Fibroblast of lung (primary cell): ENCODE measurements at regions not wholly inside any gene's neighbourhood (a gene's known extent, or its start where the extent isn't known, plus 50 kb on each side); places are given as distances from the start of the nearest gene placed in this dataset.

Experiments used
- CTCF ChIP-seq, 2 donors: IDR thresholded peaks in 1 of 2; conservative IDR thresholded peaks in 1 of 2; 1 replicate in 1 of 2; 2 replicates in 1 of 2; pipeline ENCODE4 v1.5.1; 2011 to 2012; ENCODE audit warnings: low read length in 2 of 2, control low read depth in 1 of 2, inconsistent platforms in 1 of 2, low read depth in 1 of 2, mild to moderate bottlenecking in 1 of 2
- EZH2 ChIP-seq: IDR thresholded peaks from 2 replicates; pipeline ENCODE4 v1.5.1; 2012; ENCODE audit warnings: low read length, control low read depth, mild to moderate bottlenecking; ENCODE audit errors: missing control alignments

GRCh38 chr12:73632191-73632590 is 905.4 kb upstream of the ATXN7L3B start:
- TF ChIP-seq EZH2: no peak
- TF ChIP-seq CTCF (conservative IDR thresholded peaks at IDR 0.05 in 1 of 2, IDR thresholded peaks at IDR 0.05 in 1 of 2; ENCODE audit: low read depth in 1 of 2, low read length in 2 of 2): no peak
